ENCODE measurements at regions not wholly inside any gene's neighbourhood (a gene's known extent, or its start where the extent isn't known, plus 50 kb on each side); places are given as distances from the start of the nearest gene placed in this dataset.

DNA sequence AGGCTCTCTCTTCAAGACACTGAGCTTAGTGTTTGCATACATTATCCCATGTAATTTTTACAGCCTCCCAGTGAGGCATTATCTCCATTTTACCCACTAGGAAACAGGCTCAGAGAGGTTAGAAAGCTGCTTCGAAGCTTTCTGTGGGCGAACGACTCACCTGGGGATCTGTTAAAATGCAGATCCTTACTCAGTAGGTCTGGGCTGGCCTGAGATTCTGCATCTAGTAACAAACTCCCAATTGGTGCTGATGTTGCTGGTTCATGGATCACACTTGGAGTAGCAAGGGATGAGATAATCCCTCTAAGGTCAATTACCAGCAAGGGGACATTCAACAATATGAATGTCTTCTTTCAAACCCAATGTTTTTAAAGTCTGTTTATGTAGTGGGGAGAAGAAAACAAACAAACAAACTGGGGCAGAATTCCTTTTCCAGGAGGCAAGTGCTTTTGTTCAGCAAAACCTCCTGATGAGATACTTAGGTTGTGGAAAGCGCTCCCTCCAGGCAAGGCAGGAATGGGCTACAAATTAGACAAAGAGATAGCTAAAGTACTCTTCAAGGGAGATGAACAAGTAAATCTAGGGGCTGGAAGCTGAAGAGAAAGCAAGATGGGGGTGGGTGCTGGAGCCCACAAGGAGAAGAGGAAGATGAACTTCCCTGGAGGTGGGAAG, 311.9 kb downstream of the SHQ1 start:
- Histone ChIP-seq H3K36me3 (no peaks in the 10 kb centered on the region), H3K4me3 (no peak overlapping the region), H3K27me3 (no peaks in the 10 kb centered on the region), H3K4me1 (no peaks in the 10 kb centered on the region), H3K9me3 (no peaks in the 10 kb centered on the region), H3K27ac (no peak overlapping the region)
- intact Hi-C loops (cut with DNase I), result no loop called here
- TF ChIP-seq CTCF (IDR thresholded peaks at IDR 0.05), result no peak
- no peak for TF ChIP-seq POLR2AphosphoS5 (IDR thresholded peaks at IDR 0.05; ENCODE audit: insufficient read depth in 1 of 2, low read depth in 1 of 2)
- TF ChIP-seq POLR2A (IDR thresholded peaks at IDR 0.05), result no peak
- no peak for DNase-seq (ENCODE audit: extremely low spot score in 2 of 2)

DNA sequence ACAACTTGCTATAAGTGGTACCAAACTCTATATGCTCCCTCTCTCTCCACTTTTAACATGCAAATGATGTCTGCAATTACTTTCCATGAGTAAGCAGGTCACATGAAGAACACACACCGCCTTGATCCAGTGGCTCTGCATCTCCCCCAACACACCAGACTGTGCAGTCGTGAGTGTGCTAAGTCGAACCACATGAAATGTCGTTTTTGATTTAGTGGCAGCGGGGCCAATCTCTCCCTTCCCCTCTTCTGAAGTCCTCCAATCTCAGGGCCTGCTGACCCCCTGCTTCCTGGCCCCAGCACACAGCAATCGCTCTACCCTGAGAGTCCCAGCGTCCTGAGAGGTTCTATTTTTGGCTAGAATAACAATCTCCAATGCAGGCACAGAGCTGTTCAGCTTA, 312.5 kb downstream of the SHQ1 start:
- TF ChIP-seq CTCF (IDR thresholded peaks at IDR 0.05) (no peak), POLR2AphosphoS5 (IDR thresholded peaks at IDR 0.05; ENCODE audit: insufficient read depth in 1 of 2, low read depth in 1 of 2) (no peak), POLR2A (IDR thresholded peaks at IDR 0.05) (no peak)
- DNase-seq (ENCODE audit: extremely low spot score in 2 of 2), result no peak
- Histone ChIP-seq H3K4me3 (no peak overlapping the region), H3K36me3 (no peaks in the 10 kb centered on the region), H3K27ac (no peak overlapping the region), H3K27me3 (no peaks in the 10 kb centered on the region), H3K4me1 (no peaks in the 10 kb centered on the region), H3K9me3 (no peaks in the 10 kb centered on the region)
- intact Hi-C loops (cut with DNase I), result no loop called here

GRCh38 chr3:72533591-72534473, 314.4 kb downstream of the SHQ1 start:
- Histone ChIP-seq H3K4me1 (no peaks in the 10 kb centered on the region), H3K36me3 (no peaks in the 10 kb centered on the region), H3K9me3 (no peaks in the 10 kb centered on the region), H3K4me3 (no peak overlapping the region), H3K27ac (no peak overlapping the region), H3K27me3 (no peaks in the 10 kb centered on the region)
- no peak for DNase-seq (ENCODE audit: extremely low spot score in 2 of 2)
- intact Hi-C loops (cut with DNase I), result no loop called here
- TF ChIP-seq POLR2AphosphoS5 (IDR thresholded peaks at IDR 0.05; ENCODE audit: insufficient read depth in 1 of 2, low read depth in 1 of 2), result no peak
- TF ChIP-seq POLR2A (IDR thresholded peaks at IDR 0.05), result no peak
- TF ChIP-seq CTCF (IDR thresholded peaks at IDR 0.05), result no peak

GRCh38 chr3:72530426-72530825, 317.8 kb downstream of the SHQ1 start:
- intact Hi-C loops (cut with DNase I), result no loop called here
- Histone ChIP-seq H3K36me3 (no peaks in the 10 kb centered on the region), H3K4me3 (no peak overlapping the region), H3K4me1 (no peaks in the 10 kb centered on the region), H3K27me3 (no peaks in the 10 kb centered on the region), H3K27ac (no peak overlapping the region), H3K9me3 (no peaks in the 10 kb centered on the region)
- DNase-seq (ENCODE audit: extremely low spot score in 2 of 2), result no peak
- TF ChIP-seq POLR2AphosphoS5 (IDR thresholded peaks at IDR 0.05; ENCODE audit: insufficient read depth in 1 of 2, low read depth in 1 of 2) (no peak), CTCF (IDR thresholded peaks at IDR 0.05) (no peak), POLR2A (IDR thresholded peaks at IDR 0.05) (no peak)

- intact Hi-C loops (cut with DNase I), result no loop called here
- Histone ChIP-seq H3K27me3 (no peaks in the 10 kb centered on the region), H3K4me3 (no peak overlapping the region), H3K9me3 (no peaks in the 10 kb centered on the region), H3K36me3 (no peaks in the 10 kb centered on the region), H3K27ac (no peak overlapping the region), H3K4me1 (no peaks in the 10 kb centered on the region)
- TF ChIP-seq POLR2A (IDR thresholded peaks at IDR 0.05) (no peak), CTCF (IDR thresholded peaks at IDR 0.05) (no peak), POLR2AphosphoS5 (IDR thresholded peaks at IDR 0.05; ENCODE audit: insufficient read depth in 1 of 2, low read depth in 1 of 2) (no peak)
- no peak for DNase-seq (ENCODE audit: extremely low spot score in 2 of 2)
Observed at GRCh38 chr3:72529081-72529480, 319.2 kb downstream of the SHQ1 start.

Measured in vagina (tissue), 2 donors.